ENCODE measurements at regions not wholly inside any gene's neighbourhood (a gene's known extent, or its start where the extent isn't known, plus 50 kb on each side); places are given as distances from the start of the nearest gene placed in this dataset.
"Not testable (repeated sequence)": the region's sequence is repeated elsewhere in the genome, so short reads cannot be mapped to it uniquely, and the experiment has no call there.

- no peak for DNase-seq
These were observed 533.4 kb downstream of the NTRK3 start for GRCh38 chr15:87722941-87723691.

GRCh38 chr15:87720235-87720634, 536.3 kb downstream of the NTRK3 start:
- DNase-seq: no peak

GRCh38 chr15:87716422-87716821, 540.1 kb downstream of the NTRK3 start:
- no peak for DNase-seq

GRCh38 chr15:87715252-87715651, 541.3 kb downstream of the NTRK3 start:
- no peak for DNase-seq

- DNase-seq: no peak
These were observed 543.1 kb downstream of the NTRK3 start for GRCh38 chr15:87713475-87713879.

- no peak for DNase-seq
These were observed 544.3 kb downstream of the NTRK3 start for GRCh38 chr15:87712211-87712610.

GRCh38 chr15:87711026-87711425, 545.5 kb downstream of the NTRK3 start:
- no peak for DNase-seq

GRCh38 chr15:87710406-87710805, 546.1 kb downstream of the NTRK3 start:
- DNase-seq: no peak

GRCh38 chr15:87707566-87708130, 548.9 kb downstream of the NTRK3 start:
- no peak for DNase-seq

- DNase-seq: no peak
These were observed 549.5 kb downstream of the NTRK3 start for GRCh38 chr15:87707071-87707470.

GRCh38 chr15:87706001-87706400, 550.5 kb downstream of the NTRK3 start:
- no peak for DNase-seq

GRCh38 chr15:87704276-87704675, 552.3 kb downstream of the NTRK3 start:
- DNase-seq: no peak

- no peak for DNase-seq
These were observed 553.0 kb downstream of the NTRK3 start for GRCh38 chr15:87703327-87704111.

- DNase-seq: no peak
These were observed 554.3 kb downstream of the NTRK3 start for GRCh38 chr15:87702270-87702669.

GRCh38 chr15:87698467-87698866, 558.1 kb downstream of the NTRK3 start:
- not testable (repeated sequence) for DNase-seq

GRCh38 chr15:87689716-87690115, 566.8 kb downstream of the NTRK3 start:
- no peak for DNase-seq

GRCh38 chr15:87687523-87687870, 569.0 kb downstream of the NTRK3 start:
- DNase-seq: no peak

- no peak for DNase-seq
These were observed 569.6 kb downstream of the NTRK3 start for GRCh38 chr15:87686841-87687522.

GRCh38 chr15:87686339-87686738, 570.2 kb downstream of the NTRK3 start:
- no peak for DNase-seq

GRCh38 chr15:87682527-87682926, 574.0 kb downstream of the NTRK3 start:
- DNase-seq: no peak

GRCh38 chr15:87681104-87681503, 575.4 kb downstream of the NTRK3 start:
- no peak for DNase-seq

GRCh38 chr15:87680208-87680607, 576.3 kb downstream of the NTRK3 start:
- DNase-seq: no peak

GRCh38 chr15:87675271-87675670, 581.3 kb downstream of the NTRK3 start:
- DNase-seq: no peak

All from activated T-cell treated with anti-CD3 and anti-CD28 coated beads for 4 hours (primary cell).